Erythroblast (primary cell): ENCODE measurements at regions not wholly inside any gene's neighbourhood (a gene's known extent, or its start where the extent isn't known, plus 50 kb on each side); places are given as distances from the start of the nearest gene placed in this dataset.
"Not testable (repeated sequence)": the region's sequence is repeated elsewhere in the genome, so short reads cannot be mapped to it uniquely, and the experiment has no call there.

Source experiments
- DNase-seq, 2 experiments: peaks; one replicate each; lab custom pipeline; 2025; lab: John Stamatoyannopoulos, UW
- GATA1 ChIP-seq: IDR thresholded peaks from 2 replicates; pipeline ENCODE4 v1.6.1; 2011; ENCODE audit warnings: low read depth, mild to moderate bottlenecking, control low read depth, low read length, moderate library complexity
- POLR2A ChIP-seq: IDR thresholded peaks from 2 replicates; pipeline ENCODE4 v1.6.1; 2011; ENCODE audit warnings: mild to moderate bottlenecking, low read length

DNA sequence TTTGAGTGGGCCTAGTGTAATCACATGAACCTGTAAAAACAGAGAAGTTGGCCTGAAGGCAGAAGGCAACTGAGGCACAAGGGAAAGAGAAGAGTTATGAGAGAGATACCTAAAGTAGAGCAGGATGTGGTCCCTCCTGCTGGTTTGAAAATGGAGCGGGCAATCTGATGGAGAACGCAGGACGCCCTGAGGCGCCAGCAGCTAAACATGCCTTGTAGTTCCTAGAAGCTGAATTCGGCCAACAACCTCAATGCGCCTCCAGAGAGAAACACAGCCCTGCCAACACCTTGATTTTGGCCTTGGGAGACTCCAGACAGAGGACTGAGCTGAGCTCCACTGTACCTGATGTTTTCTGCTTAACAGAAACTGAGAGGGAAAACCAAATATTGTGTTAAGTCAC, 469.9 kb downstream of the SOCS6 start:
- no peak for DNase-seq
- TF ChIP-seq GATA1, result no peak
- no peak for TF ChIP-seq POLR2A

DNA sequence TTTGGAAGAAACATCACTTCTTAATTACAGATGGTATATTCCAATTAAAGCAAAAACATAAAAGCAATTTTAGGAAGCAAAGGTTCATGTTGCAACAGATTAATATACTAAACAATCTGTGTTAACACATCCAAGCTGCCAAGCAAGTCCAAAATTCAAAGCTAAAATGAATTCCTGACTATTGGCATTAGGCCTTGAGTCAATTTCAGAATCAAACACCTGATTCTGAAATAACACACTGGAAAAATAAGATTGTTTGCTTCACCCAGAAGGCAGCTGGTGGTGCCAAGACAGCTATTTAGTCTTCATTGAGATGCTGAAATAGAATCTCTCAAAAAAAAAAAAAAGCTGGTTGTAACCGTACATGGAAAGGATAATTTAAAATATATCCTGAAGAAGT, 465.6 kb downstream of the SOCS6 start:
- TF ChIP-seq POLR2A (no peak), GATA1 (no peak)

DNA sequence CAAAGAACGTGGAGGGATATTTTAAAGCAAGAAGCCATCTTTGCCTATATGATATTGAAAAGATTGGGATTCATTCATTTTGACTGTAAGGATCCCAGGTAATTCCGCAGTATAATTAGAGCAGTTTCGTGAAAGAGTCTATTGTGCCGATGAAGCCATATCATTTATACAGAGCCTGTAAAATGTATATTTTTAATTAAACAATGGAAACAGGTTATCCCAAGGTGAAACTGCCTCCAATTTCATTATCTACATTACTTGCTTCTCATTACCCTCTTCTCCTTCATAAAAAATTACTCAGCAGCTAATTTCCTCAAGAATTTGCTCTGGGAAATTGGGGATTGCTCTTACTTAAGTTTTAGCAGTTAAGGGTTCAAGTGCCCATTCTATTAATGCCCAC, 444.1 kb downstream of the SOCS6 start:
- DNase-seq, result no peak
- TF ChIP-seq POLR2A (no peak), GATA1 (no peak)

More for the DNA sequence above, 465.6 kb downstream of the SOCS6 start:
- DNase-seq, result no peak

DNA sequence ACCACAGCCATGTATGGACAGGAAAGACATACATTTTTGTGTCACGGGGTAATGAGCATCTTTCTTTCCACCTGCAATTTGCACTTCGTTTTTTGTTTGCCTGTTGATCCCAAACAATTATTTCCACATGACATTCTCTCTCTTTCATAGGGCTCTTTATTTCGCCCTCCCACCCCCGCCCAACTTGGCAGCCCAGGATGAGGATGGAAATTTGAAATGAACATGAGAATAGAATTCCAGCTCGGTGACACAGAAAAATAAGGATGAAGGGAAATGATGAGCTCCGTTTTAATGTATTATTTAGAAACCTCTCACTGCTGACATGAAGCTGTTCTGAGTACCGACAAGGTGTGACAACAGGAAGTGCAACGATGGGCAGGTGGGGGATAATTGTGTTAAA, 443.3 kb downstream of the SOCS6 start:
- TF ChIP-seq GATA1 (no peak), POLR2A (no peak)
- no peak for DNase-seq

DNA sequence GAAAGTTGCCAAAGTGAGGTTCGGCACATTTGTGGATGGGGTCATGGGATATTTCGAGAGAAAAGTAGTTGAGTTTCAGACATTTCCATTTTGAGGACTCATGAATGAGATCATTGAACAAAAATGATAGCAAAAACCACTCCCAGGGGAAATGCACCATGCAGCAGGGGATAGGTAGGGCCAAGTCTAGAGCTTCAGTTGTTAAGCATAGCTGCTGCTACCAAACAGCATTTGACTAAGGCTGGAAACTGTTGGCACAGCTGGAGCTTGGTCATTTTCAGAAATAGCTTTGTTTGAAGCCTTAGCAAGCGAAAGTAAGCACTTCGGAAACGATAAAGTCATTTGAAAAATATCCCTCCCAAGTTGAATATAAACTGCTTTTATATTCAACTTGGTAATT, 431.8 kb downstream of the SOCS6 start:
- no peak for TF ChIP-seq GATA1
- TF ChIP-seq POLR2A, result no peak
- DNase-seq, result no peak

DNA sequence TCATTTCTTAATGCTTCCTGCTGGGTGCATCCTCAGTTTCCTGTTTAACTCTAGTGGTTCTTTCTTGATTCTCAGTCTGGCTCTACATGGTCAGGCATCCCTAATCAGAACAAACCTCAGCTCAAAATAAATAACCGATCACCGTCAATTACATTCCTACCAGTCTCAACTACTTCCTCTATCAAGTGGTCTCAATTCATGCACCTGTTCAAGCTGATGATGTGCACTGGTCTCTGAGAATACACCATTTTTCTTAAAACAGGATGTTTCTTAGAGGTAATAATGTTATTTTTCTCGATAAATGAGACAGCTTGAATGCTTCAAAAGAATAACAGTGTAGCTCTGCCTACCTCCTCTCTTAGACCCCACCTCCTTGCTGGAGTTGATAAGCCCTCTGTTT, 420.9 kb downstream of the SOCS6 start:
- TF ChIP-seq POLR2A (no peak), GATA1 (no peak)
- DNase-seq, result no peak

DNA sequence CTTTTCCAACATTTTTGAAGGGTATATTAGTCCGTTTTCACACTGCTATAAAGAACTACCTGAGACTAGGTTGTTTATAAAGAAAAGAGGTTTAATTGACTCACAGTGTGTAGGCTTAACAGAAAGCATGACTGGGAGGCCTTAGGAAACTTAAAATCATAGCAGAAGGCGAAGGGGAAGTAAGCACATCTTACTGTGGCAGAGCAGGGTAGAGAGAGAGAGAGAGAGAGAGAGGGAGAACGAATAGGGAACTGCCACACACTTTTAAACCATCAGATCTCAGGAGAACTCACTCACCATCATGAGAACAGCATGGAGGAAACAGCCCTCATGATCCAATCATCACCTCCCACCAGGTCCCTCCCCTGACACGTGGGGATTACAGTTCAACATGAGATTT, 420.3 kb downstream of the SOCS6 start:
- TF ChIP-seq POLR2A, result no peak
- no peak for TF ChIP-seq GATA1

DNA sequence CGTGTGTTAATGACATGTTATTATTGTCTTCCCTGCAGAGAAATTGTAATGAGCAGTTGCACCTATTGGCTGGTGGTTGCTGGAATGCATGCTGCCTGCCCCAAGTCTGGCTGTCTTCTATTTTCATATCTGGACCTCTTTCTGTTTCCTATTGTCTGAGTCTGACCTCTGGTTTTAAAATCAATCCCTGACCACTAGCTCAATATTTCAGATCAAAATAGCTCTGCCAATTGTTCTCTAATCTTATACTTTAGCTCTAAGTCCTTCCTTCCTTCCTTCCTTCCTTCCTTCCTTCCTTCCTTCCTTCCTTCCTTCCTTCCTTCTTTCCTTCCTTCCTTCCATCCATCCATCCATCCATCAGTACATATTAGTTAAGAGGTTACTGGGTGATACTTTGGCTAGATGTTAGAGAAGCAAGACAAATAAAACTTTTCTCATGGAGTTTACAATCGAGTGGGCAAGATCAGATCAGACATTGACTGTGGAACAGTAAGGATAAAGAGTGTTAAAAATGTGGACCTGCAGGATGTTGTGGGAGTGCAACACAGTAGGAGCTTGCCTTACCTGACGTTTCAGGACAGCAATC, 417.1 kb downstream of the SOCS6 start:
- no peak for DNase-seq
- TF ChIP-seq POLR2A, result no peak
- no peak for TF ChIP-seq GATA1

More for the DNA sequence above, 420.3 kb downstream of the SOCS6 start:
- no peak for DNase-seq

DNA sequence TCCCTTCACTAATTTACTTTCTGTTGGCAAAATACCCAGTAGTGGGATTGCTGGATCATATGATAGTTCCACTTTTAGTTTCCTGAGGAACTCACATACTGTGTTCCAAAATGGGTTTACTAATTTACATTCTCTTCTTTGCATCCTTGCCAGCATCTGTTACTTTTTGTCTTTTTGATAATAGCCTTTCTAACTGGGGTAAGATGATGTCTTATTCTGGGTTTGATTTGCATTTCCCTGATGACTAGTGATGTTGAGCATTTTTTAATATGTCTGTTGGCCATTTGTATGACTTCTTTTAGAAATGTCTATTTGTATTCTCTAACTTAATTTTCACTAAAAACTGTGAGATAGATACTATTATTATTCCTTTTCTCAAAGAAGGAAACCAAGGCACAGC, 411.7 kb downstream of the SOCS6 start:
- no peak for TF ChIP-seq POLR2A
- TF ChIP-seq GATA1, result no peak
- no peak for DNase-seq

DNA sequence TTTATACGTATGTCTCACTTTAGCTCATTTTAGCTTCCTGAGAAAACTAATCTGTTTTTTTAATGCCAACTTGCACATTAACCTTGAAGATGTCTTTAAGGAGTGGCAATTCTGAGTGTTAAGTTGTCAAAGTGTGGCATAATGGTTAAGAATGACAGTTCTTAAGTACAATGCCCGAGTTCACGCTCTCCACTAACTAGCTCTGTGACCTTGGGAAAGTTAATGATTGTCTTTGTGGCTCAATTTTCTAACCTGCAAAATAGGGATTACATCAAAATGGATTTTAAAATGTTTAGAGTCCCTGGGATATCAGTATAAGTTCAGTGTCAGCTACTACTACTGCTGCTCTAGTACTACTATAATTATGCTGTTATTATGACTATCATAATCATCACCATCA, 409.7 kb downstream of the SOCS6 start:
- no peak for TF ChIP-seq POLR2A
- TF ChIP-seq GATA1, result no peak
- no peak for DNase-seq

DNA sequence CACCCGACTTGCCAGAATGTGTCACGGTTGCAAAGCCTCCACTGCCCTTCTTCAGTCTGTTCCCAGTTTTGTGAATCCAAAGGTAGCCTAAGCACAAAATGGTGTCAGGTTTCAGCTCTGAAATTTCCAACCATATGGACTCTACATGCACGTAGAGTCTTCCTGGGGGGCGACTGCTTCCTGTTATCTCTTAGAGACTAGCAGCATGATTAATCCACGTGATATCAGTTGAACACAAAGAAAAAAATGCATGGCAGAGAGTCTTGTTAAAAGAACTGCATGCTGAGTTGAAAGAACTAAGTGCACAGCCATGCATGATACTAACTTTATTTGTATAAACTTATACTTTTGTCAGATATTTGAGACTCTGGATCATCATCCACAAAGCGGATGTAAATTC, 404.4 kb downstream of the SOCS6 start:
- DNase-seq, result peak; percentile 35 to 73
- TF ChIP-seq GATA1 (no peak), POLR2A (no peak)

DNA sequence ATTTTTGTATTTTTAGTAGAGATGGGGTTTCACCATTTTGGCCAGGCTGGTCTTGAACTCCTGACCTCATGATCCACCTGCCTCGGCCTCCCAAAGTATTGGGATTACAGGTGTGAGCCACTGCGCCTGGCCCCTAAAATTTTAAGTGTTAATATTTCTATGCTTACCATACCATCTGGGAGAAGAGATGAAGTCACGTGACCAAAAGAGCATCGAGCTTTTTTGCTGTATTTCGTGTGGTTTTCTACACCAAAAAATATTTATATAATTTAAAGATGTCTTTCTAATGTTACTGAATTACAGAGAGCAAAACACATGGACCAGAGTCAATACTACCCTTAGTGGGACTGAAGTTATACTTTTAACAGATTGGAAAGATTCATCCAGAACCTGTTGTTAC, 400.9 kb downstream of the SOCS6 start:
- not testable (repeated sequence) for DNase-seq

DNA sequence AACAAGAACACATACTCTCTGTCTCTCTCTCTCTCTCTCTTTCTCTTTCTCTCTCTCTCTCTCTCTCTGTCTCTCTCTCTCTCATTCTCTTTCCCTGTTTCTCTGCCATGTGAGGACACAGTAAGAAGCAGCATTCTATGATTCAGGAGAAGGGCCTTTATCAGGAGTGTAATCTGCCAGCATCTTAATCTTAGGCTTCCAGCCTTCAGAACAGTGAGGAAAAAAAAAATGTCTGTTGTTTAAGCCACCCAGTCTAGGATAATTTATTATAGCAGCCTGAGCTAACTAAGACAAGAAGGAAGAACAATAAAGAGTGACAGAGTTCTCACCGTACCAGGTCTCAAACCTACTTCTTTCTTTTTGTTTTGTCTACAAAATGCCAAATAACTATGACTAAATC, 399.4 kb downstream of the SOCS6 start:
- DNase-seq, result peak; percentile 68 to 91
- peak; percentile 38 for TF ChIP-seq GATA1
- TF ChIP-seq POLR2A, result no peak

DNA sequence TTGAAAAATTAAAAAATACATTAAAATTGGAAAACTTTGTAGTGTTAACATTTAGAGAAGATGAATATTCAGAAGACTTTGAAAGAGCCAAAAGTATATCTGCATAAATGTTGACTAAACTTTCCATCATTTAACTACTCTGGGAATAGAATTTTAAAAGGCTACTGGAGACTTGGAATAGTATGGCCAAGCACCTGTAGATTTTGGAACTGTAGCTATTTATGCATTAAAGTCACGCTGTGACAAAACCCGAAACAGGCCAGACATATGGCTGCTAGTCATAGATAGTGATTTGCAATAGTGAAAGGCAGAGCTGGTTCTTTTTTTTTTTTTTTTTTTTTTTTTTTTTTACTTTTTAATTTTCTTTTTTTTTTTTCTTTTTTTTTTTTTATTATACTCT, 396.0 kb downstream of the SOCS6 start:
- no peak for TF ChIP-seq POLR2A
- no peak for TF ChIP-seq GATA1
- no peak for DNase-seq

DNA sequence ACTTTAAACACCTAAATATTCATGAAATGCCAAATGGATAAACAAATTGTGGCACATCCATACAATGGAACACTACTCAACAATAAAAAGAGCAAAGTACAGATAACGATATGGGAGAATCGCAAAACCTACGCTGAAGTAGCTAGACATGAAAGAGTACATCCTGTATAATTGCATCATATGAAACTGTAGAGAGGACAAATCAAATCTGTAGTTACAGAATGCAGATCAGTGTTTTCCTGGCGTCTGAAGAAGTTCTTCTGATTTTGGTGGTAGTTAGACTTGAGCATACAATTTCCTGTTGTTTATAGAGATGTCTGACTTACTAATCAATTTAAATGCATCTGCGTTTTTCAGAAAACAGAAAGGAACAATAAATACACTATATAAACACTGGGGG, 394.4 kb downstream of the SOCS6 start:
- no peak for TF ChIP-seq GATA1
- TF ChIP-seq POLR2A, result no peak
- no peak for DNase-seq
